GM08714 (cell line): ENCODE measurements at regions not wholly inside any gene's neighbourhood (a gene's known extent, or its start where the extent isn't known, plus 50 kb on each side); places are given as distances from the start of the nearest gene placed in this dataset.
"Not testable (repeated sequence)": the region's sequence is repeated elsewhere in the genome, so short reads cannot be mapped to it uniquely, and the experiment has no call there.

Experiments used
- H3K4me3 ChIP-seq: fragments of 200-500 bp; sonication (Bioruptor generic); 2 replicates; pipeline ENCODE4 v1.5.1; 2014; ENCODE audit warnings: mild to moderate bottlenecking, low read length, inconsistent platforms
- ZNF274 ChIP-seq: IDR thresholded peaks from 2 replicates; pipeline ENCODE4 v1.6.1; 2012; ENCODE audit warnings: mild to moderate bottlenecking, low read depth, low read length

- no peak overlapping the region for H3K4me3 ChIP-seq
- TF ChIP-seq ZNF274 = no peak
These were observed 235.6 kb downstream of the TRIML1 start for GRCh38 chr4:188374871-188375270.

DNA sequence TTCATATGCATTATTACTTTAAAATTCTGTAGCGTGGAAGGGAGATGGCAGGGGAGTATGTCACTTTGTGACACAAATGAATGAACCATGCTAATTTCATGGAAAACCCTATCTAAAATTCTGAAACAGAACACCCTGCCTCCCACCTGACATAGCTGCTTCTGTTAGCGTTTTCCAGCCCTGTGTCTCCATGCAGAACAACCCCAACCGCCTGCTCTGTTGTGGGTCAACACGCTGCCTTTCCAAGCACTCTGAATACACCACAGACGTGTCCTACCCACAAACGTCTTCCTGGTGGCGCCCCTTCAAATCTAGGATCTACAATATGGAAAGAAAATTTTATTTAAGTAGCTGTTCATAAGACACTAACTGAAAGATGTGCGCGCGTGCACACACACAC lies 238.6 kb downstream of the TRIML1 start:
- TF ChIP-seq ZNF274 = no peak
- H3K4me3 ChIP-seq = no peak overlapping the region

GRCh38 chr4:188383180-188383579 lies 243.9 kb downstream of the TRIML1 start:
- TF ChIP-seq ZNF274 = no peak
- no peak overlapping the region for H3K4me3 ChIP-seq

DNA sequence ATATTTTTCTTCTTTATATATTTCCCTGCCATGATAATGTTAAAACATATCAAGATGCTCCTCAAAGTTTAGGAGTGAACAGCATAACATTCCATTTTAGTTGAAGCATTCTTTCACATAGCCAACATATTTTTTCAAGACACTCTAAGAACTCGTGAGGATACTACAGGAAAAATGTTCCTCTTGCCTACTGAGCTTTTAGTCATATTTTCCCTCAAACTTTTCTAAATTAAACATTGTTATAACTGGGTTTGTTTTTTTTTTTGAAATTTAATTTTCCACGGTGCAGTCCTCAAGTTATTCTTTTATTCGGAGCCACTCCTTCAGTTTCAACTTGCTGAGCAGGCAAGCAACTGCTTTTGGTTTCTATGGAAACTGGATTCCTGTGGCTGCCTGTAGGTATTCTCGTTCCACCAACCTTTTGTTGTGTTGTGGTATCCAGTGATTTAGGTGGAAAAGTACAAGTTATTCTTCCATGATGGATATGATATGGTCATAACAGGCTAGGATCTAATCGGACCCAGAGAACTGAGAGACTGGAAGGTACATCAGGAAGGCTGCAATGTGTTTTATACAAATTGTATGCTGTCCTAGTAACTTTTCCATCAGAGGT lies 248.0 kb downstream of the TRIML1 start:
- no peak overlapping the region for H3K4me3 ChIP-seq
- no peak for TF ChIP-seq ZNF274

- not testable (repeated sequence) for H3K4me3 ChIP-seq
These were observed 252.1 kb downstream of the TRIML1 start for GRCh38 chr4:188391349-188391748.

DNA sequence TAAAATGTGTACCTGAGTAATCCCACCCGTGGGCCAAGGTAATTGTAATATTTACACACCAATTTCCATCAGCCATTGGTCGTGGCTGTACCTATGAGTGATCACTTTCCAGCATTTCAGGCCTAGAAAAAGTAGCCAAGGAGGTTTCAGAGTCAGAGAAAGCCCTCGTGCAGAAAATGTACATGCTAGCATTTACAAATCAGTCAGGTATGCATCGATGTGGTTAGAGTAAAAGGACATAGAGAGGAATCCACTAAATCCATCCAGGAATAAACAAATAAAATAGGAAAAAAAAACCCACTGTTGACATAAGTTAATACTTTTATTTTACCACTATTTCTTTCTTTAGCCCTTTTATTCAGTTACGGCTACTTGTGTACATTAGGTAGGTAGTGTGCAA lies 256.8 kb downstream of the TRIML1 start:
- no peak for TF ChIP-seq ZNF274

GRCh38 chr4:188399834-188400233 lies 260.6 kb downstream of the TRIML1 start:
- TF ChIP-seq ZNF274 = no peak
- H3K4me3 ChIP-seq = no peak overlapping the region

More for the DNA sequence above, 256.8 kb downstream of the TRIML1 start:
- no peak overlapping the region for H3K4me3 ChIP-seq

GRCh38 chr4:188400451-188400850 lies 261.2 kb downstream of the TRIML1 start:
- no peak for TF ChIP-seq ZNF274
- no peak overlapping the region for H3K4me3 ChIP-seq

GRCh38 chr4:188403272-188403671 lies 264.0 kb downstream of the TRIML1 start:
- no peak for TF ChIP-seq ZNF274

GRCh38 chr4:188405071-188405835 lies 266.0 kb downstream of the TRIML1 start:
- H3K4me3 ChIP-seq = not testable (repeated sequence)

More at GRCh38 chr4:188403272-188403671, 264.0 kb downstream of the TRIML1 start:
- no peak overlapping the region for H3K4me3 ChIP-seq

GRCh38 chr4:188408244-188409030 lies 269.2 kb downstream of the TRIML1 start:
- H3K4me3 ChIP-seq = no peak overlapping the region
- no peak for TF ChIP-seq ZNF274

- H3K4me3 ChIP-seq = no peak overlapping the region
- no peak for TF ChIP-seq ZNF274
These were observed 270.6 kb downstream of the TRIML1 start for GRCh38 chr4:188409851-188410250.

DNA sequence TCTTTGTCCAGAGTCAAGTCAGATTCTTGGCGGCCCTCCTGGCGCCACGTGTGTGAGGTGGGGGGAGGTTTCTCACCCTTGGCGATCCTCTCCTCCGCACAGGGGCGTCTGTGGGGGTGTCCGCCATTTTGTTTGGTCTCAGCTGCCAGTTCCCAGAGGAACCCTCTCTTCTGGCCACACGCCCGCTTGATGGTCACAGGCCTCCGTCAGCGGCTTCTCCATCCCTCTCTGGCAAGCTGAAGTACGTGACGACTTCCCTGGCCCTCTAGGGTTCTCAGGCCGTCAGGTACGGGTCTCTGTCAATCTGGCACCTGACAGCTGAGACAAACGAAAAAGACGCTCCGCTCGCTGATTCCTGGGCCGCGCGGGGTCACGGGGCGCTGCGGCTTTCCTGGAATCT lies 272.6 kb downstream of the TRIML1 start:
- no peak overlapping the region for H3K4me3 ChIP-seq
- no peak for TF ChIP-seq ZNF274

DNA sequence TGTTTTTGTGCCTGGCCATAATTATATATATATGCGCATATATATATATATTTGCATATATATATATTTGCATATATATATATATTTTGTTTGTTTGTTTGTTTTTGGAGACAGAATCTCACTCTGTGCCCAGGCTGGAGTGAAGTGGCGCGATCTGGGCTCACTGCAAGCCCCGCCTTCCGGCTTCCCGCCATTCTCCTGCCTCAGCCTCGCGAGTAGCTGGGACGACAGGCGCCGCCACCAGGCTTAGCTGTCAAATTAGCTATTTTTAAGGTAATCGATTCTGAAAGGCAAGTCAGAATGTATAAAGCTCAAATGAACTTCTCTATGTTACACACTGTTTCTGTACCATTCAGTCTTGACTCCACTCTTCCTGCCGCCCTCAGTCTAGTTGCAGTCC lies 273.3 kb downstream of the TRIML1 start:
- H3K4me3 ChIP-seq = no peak overlapping the region
- TF ChIP-seq ZNF274 = no peak

DNA sequence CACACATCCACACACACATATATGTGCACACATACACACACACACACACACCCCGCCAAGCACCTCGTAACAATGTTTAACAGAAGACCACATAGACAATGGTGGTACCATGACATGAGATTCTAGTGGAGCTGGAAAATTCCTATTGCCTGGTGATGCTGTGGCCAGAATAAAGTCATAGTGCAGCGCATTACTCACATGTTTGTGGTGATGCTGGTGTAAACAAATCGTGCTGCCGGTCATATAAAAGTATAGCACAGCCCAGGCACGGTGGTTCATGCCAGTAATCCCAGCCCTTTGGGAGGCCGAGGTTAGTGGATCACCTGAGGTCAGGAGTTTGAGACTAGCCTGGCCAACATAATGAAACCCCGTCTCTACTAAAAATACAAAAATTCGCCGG lies 275.2 kb downstream of the TRIML1 start:
- no peak overlapping the region for H3K4me3 ChIP-seq
- no peak for TF ChIP-seq ZNF274

DNA sequence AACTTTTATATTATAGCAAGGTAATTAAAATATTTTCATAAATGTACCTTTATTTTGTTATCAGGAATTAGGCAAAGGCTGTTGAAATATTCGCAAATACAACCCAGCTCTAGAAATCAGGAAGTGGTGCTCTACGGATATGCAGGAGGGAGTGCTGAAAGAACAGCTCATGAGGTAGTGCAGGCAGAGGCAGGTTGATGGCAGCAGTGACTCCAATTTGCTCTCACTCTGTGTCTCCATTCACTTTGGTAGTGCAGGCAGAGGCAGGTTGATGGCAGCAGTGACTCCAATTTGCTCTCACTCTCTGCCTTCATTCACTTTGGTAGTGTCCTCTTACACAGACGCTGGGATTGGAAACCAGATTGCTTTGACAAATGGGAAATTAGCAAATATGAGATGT lies 277.9 kb downstream of the TRIML1 start:
- no peak for TF ChIP-seq ZNF274
- no peak overlapping the region for H3K4me3 ChIP-seq
